ENCODE measurements at regions not wholly inside any gene's neighbourhood (a gene's known extent, or its start where the extent isn't known, plus 50 kb on each side); places are given as distances from the start of the nearest gene placed in this dataset.

DNA sequence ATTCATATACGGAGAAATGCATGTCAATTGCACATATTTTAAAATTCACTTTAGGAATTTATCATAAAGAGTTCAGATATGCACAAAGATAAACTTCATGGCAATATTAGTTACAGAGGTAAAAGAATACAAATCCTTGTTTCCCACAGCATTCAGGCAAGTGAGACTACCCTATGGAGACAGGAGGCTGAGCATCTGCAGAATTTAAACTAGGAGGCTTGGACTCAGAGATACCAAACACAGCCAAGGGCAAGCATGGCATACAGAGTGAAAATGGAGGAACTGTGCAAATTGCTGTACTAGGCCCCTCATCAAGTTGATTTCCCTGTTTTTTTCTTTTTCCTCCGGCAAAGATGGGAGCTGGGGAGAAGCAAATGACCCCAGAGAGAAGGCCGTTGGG is 94.2 kb downstream of the SLC24A2 start:
- DNase-seq (ENCODE audit: low read depth in 4 of 6, low spot score in 6 of 6) = peak in 1 of 6 donors; percentile 56
- no peak overlapping the region for H3K4me3 ChIP-seq (ENCODE audit: low read depth, low read length)
- H3K9me3 ChIP-seq (ENCODE audit: control insufficient read depth, insufficient read depth, low read length) = peaks cover 4% of the 10 kb centered on the region
- no peaks in the 10 kb centered on the region for H3K4me1 ChIP-seq (ENCODE audit: control insufficient read depth, insufficient read depth, low read length)
- H3K27ac ChIP-seq (ENCODE audit: low read depth, low read length) = no peak overlapping the region
- H3K36me3 ChIP-seq (ENCODE audit: control insufficient read depth, insufficient read depth, low read length) = no peaks in the 10 kb centered on the region
- no CpG with 5 or more reads among the region's 3 CpGs for WGBS (ENCODE audit: insufficient coverage)
- no peaks in the 10 kb centered on the region for H3K27me3 ChIP-seq (ENCODE audit: control insufficient read depth, insufficient read depth, low read length)

DNA sequence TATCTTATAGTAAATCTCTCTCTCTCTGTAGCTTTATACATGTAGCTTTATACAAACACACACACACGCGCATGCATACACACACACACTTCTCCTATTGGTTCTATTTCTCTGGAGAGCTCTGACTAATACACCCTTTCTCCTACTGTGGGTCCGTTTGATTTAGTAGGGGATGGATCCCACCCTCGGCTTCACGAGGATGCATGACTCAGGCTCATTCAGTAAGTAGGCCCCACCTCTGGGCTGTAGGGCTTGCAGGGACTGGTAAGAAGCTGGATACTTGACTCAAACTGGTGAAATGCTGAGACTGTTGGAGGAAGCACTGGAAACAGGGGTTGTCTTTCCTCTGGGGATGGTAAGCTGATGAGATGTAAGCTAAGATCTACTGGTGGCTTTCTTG is 98.7 kb downstream of the SLC24A2 start:
- no peak overlapping the region for H3K27ac ChIP-seq (ENCODE audit: low read depth, low read length)

DNA sequence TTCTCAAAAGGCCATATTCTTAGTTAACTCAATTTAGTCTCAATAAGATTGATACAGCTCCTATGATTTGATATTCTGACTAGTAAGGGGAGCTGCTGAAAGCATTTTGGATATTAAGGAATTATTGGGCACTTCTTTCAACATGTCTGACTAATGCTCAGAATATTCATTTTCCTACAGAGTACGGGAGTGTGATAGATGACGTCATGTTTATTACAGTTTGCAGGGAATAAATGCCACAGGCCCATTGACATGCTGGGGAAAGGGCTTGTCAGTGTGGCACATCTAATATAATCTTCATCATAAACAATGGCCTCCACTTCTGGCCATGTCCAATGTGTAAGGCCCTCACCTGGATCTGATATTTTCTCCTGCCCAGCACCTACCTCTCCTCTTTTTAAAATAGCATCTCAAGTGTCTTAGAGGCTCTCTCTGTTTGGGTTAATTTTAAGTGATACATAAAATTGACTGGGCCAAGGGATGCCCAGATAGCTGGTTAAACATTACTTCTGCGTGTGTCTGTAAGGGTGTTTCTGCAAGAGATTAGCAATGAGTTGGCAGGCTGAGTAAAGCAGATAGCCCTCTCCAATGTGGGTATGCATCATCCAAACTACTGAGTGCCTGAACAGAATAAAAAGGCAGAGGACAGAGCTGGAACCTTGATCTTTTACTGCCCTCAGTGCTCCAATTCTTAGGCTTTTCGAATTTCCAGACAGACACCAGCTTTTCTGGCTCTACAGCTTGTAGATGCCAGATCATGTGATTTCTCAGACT is 99.3 kb downstream of the SLC24A2 start:
- no peaks in the 10 kb centered on the region for H3K4me1 ChIP-seq (ENCODE audit: control insufficient read depth, insufficient read depth, low read length)
- H3K27me3 ChIP-seq (ENCODE audit: control insufficient read depth, insufficient read depth, low read length) = no peaks in the 10 kb centered on the region
- WGBS (ENCODE audit: insufficient coverage) = 92% methylated on average over 2 of the region's 4 CpGs
- no peak overlapping the region for H3K27ac ChIP-seq (ENCODE audit: low read depth, low read length)
- DNase-seq (ENCODE audit: low read depth in 4 of 6, low spot score in 6 of 6) = no peak
- no peaks in the 10 kb centered on the region for H3K9me3 ChIP-seq (ENCODE audit: control insufficient read depth, insufficient read depth, low read length)
- H3K4me3 ChIP-seq (ENCODE audit: low read depth, low read length) = no peak overlapping the region
- no peaks in the 10 kb centered on the region for H3K36me3 ChIP-seq (ENCODE audit: control insufficient read depth, insufficient read depth, low read length)

More for the DNA sequence above, 98.7 kb downstream of the SLC24A2 start:
- Histone ChIP-seq H3K4me3 (ENCODE audit: low read depth, low read length) (no peak overlapping the region), H3K4me1 (ENCODE audit: control insufficient read depth, insufficient read depth, low read length) (no peaks in the 10 kb centered on the region), H3K9me3 (ENCODE audit: control insufficient read depth, insufficient read depth, low read length) (no peaks in the 10 kb centered on the region), H3K36me3 (ENCODE audit: control insufficient read depth, insufficient read depth, low read length) (no peaks in the 10 kb centered on the region), H3K27me3 (ENCODE audit: control insufficient read depth, insufficient read depth, low read length) (no peaks in the 10 kb centered on the region)
- 76% methylated on average over 3 of the region's 5 CpGs for WGBS (ENCODE audit: insufficient coverage)
- DNase-seq (ENCODE audit: low read depth in 4 of 6, low spot score in 6 of 6) = no peak

DNA sequence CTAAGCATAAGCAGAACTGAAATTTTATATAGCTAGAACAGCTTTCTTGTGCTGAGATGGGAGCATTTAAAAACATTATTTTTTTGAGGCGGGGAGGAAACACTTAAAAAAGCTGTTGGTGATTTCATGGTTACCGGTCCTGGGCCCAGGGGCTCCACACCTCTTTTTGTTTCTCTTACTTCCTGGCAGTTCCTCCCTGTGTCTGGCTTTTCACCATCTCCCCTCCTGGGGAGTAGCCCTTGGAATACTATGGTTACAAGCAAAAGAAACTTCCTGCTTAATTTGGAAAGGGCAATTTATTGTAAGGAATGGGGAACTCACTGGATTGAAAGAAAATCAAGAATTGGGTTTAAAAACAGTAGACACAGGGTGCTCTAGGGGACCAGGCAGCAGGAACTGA is 105.1 kb downstream of the SLC24A2 start:
- Histone ChIP-seq H3K27ac (ENCODE audit: low read depth, low read length) (no peak overlapping the region), H3K27me3 (ENCODE audit: control insufficient read depth, insufficient read depth, low read length) (no peaks in the 10 kb centered on the region), H3K9me3 (ENCODE audit: control insufficient read depth, insufficient read depth, low read length) (no peaks in the 10 kb centered on the region), H3K4me3 (ENCODE audit: low read depth, low read length) (no peak overlapping the region), H3K4me1 (ENCODE audit: control insufficient read depth, insufficient read depth, low read length) (no peaks in the 10 kb centered on the region), H3K36me3 (ENCODE audit: control insufficient read depth, insufficient read depth, low read length) (no peaks in the 10 kb centered on the region)
- WGBS (ENCODE audit: insufficient coverage) = no CpG with 5 or more reads among the region's 2 CpGs
- no peak for DNase-seq (ENCODE audit: low read depth in 4 of 6, low spot score in 6 of 6)

DNA sequence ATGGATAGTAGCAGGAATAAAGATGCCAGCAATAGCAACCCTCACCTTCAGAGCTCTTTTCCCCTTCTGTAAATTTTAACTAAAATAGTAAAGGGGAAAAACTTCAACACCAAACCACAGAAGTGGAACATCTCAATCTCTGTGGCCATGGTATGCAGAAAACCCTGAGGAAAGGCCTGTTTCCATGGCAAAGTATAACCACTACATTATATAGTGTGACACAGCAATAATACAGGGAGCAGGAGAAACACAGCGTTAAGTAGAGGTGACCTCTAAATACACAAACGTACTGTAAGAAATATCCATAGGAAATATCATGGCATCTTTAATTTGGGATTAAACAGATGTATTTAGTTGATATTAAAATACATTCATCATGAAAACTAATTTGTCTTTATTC is 106.4 kb downstream of the SLC24A2 start:
- no peaks in the 10 kb centered on the region for H3K27me3 ChIP-seq (ENCODE audit: control insufficient read depth, insufficient read depth, low read length)
- H3K4me3 ChIP-seq (ENCODE audit: low read depth, low read length) = no peak overlapping the region
- no peaks in the 10 kb centered on the region for H3K4me1 ChIP-seq (ENCODE audit: control insufficient read depth, insufficient read depth, low read length)
- H3K9me3 ChIP-seq (ENCODE audit: control insufficient read depth, insufficient read depth, low read length) = no peaks in the 10 kb centered on the region
- no peak for DNase-seq (ENCODE audit: low read depth in 4 of 6, low spot score in 6 of 6)
- no peaks in the 10 kb centered on the region for H3K36me3 ChIP-seq (ENCODE audit: control insufficient read depth, insufficient read depth, low read length)
- WGBS (ENCODE audit: insufficient coverage) = no CpG with 5 or more reads among the region's 2 CpGs
- H3K27ac ChIP-seq (ENCODE audit: low read depth, low read length) = no peak overlapping the region

DNA sequence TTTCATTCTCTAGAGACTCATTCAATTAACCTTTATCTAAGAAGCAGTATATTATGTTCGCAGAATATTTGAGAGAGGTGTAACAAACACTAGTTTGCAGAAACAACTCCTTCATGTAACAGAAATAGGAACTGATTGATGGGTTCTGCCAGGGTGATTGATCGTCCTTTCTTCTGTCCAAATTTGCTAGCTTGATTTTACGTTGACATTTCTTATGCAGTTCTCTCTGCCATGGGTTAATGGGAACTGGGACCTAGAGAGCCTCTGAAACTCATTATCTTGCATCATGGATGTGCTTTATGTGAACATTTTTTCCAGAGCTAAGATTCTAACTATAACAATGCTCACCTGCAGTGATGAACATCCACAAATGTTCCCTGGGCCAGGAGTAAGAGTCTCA is 107.0 kb downstream of the SLC24A2 start:
- H3K27ac ChIP-seq (ENCODE audit: low read depth, low read length) = no peak overlapping the region
- peak in 1 of 6 donors; percentile 72 for DNase-seq (ENCODE audit: low read depth in 4 of 6, low spot score in 6 of 6)
- H3K4me3 ChIP-seq (ENCODE audit: low read depth, low read length) = no peak overlapping the region
- no peaks in the 10 kb centered on the region for H3K36me3 ChIP-seq (ENCODE audit: control insufficient read depth, insufficient read depth, low read length)
- no peaks in the 10 kb centered on the region for H3K9me3 ChIP-seq (ENCODE audit: control insufficient read depth, insufficient read depth, low read length)
- H3K27me3 ChIP-seq (ENCODE audit: control insufficient read depth, insufficient read depth, low read length) = no peaks in the 10 kb centered on the region
- no peaks in the 10 kb centered on the region for H3K4me1 ChIP-seq (ENCODE audit: control insufficient read depth, insufficient read depth, low read length)
- no CpG with 5 or more reads among the region's 3 CpGs for WGBS (ENCODE audit: insufficient coverage)

DNA sequence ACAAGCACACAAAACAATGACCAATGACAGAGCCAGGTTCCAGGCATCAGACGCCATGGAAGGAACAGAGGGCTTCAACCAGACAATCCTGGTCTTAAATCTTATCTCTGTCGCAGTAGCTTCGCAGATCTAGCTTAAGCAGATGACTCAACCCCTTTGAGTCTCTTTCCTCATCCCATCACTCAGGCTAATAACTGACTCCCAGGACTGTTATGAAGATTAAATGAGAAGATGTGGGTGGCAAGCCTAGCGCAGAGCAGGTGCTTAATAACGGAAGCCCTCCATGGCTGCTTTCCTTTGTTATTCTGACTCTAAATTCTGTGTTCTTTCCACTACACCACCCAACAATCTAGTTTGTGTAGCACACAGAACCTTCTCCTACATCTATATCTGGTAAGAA is 110.9 kb downstream of the SLC24A2 start:
- Histone ChIP-seq H3K4me3 (ENCODE audit: low read depth, low read length) (no peak overlapping the region), H3K9me3 (ENCODE audit: control insufficient read depth, insufficient read depth, low read length) (no peaks in the 10 kb centered on the region), H3K36me3 (ENCODE audit: control insufficient read depth, insufficient read depth, low read length) (no peaks in the 10 kb centered on the region), H3K27ac (ENCODE audit: low read depth, low read length) (no peak overlapping the region), H3K27me3 (ENCODE audit: control insufficient read depth, insufficient read depth, low read length) (no peaks in the 10 kb centered on the region), H3K4me1 (ENCODE audit: control insufficient read depth, insufficient read depth, low read length) (no peaks in the 10 kb centered on the region)
- no peak for DNase-seq (ENCODE audit: low read depth in 4 of 6, low spot score in 6 of 6)
- WGBS (ENCODE audit: insufficient coverage) = 92% methylated on average over 2 of the region's 5 CpGs

DNA sequence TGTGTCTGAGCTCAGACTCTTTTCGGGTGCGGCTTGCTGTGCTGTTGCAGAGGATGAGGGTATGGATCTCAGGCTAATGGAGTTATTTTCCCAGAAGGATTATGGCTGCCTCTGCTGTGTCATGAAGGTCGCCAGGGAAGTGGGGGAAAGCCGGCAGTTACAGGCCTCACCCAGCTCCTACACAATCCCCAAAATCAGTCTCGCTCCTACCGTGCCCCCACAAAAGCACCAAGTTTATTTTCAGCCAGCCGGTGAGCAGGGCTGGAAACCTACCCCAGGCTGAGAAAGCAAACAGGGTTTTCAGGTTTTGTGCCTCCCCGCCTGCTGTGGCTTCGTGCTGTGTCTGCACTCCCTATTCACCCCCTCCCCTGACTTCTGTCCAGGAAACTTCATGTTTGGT is 113.3 kb downstream of the SLC24A2 start:
- Histone ChIP-seq H3K4me1 (ENCODE audit: control insufficient read depth, insufficient read depth, low read length) (no peaks in the 10 kb centered on the region), H3K9me3 (ENCODE audit: control insufficient read depth, insufficient read depth, low read length) (no peaks in the 10 kb centered on the region), H3K27ac (ENCODE audit: low read depth, low read length) (no peak overlapping the region), H3K4me3 (ENCODE audit: low read depth, low read length) (no peak overlapping the region), H3K36me3 (ENCODE audit: control insufficient read depth, insufficient read depth, low read length) (no peaks in the 10 kb centered on the region), H3K27me3 (ENCODE audit: control insufficient read depth, insufficient read depth, low read length) (no peaks in the 10 kb centered on the region)
- DNase-seq (ENCODE audit: low read depth in 4 of 6, low spot score in 6 of 6) = no peak
- 89% methylated on average over 7 of the region's 9 CpGs for WGBS (ENCODE audit: insufficient coverage)

DNA sequence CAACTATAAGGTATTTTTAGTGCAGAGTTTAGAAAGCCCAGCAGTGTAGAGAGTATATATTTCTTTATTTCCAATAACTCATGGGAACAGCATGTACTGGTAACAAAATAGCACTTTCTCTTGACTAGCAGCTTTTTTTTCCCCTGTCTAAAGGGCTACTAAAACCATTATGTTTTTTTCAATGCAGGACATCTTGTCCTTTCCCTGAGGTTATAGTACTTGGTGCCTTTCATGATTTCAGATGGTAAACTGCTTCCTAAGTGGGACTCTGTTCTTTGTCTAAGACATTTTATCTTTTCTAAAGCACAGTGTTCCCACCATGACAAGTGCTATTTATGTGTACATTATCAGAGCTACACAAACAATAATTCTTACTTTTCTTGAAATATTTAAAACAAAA is 122.3 kb downstream of the SLC24A2 start:
- Histone ChIP-seq H3K36me3 (ENCODE audit: control insufficient read depth, insufficient read depth, low read length) (no peaks in the 10 kb centered on the region), H3K27ac (ENCODE audit: low read depth, low read length) (no peak overlapping the region), H3K4me3 (ENCODE audit: low read depth, low read length) (no peak overlapping the region), H3K27me3 (ENCODE audit: control insufficient read depth, insufficient read depth, low read length) (no peaks in the 10 kb centered on the region), H3K4me1 (ENCODE audit: control insufficient read depth, insufficient read depth, low read length) (no peaks in the 10 kb centered on the region), H3K9me3 (ENCODE audit: control insufficient read depth, insufficient read depth, low read length) (no peaks in the 10 kb centered on the region)
- DNase-seq (ENCODE audit: low read depth in 4 of 6, low spot score in 6 of 6) = no peak

DNA sequence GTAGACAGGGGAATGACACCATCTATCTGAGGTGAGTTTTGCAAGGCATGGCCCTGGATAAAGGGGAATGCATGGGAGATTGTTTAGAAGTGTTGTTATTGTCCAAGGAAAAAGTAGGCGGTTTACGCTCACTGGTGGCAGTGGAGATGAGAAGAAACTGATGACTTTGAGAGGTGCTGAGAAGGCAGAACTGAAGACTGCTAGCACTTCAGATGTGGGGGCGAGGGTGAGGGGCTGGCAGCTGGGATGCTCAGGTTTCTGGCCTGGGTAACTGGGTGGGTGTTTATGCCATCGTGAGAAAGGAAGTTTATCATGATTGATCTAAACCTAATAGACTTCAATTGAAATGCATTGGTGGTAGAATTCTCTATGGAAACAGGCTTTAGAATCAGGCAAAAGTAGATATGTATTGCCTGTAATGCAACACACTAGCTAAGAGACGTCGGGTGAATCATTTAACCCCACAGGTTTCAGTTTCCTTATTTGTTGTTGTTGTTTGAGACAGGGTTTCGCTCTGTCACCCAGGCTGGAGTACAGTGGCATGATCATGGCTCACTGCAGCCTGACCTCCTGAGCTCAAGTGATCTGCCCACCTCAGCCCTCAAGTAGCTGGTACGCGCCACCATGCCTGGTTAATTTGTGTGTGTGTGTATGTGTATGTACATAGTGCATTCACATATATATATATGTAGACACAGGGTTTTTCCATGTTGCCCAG is 123.5 kb downstream of the SLC24A2 start:
- no peak for DNase-seq (ENCODE audit: low read depth in 4 of 6, low spot score in 6 of 6)
- no peaks in the 10 kb centered on the region for H3K36me3 ChIP-seq (ENCODE audit: control insufficient read depth, insufficient read depth, low read length)
- no peak overlapping the region for H3K4me3 ChIP-seq (ENCODE audit: low read depth, low read length)
- no peak overlapping the region for H3K27ac ChIP-seq (ENCODE audit: low read depth, low read length)
- H3K4me1 ChIP-seq (ENCODE audit: control insufficient read depth, insufficient read depth, low read length) = no peaks in the 10 kb centered on the region
- H3K9me3 ChIP-seq (ENCODE audit: control insufficient read depth, insufficient read depth, low read length) = no peaks in the 10 kb centered on the region
- no peaks in the 10 kb centered on the region for H3K27me3 ChIP-seq (ENCODE audit: control insufficient read depth, insufficient read depth, low read length)
- WGBS (ENCODE audit: insufficient coverage) = 96% methylated on average over 3 of the region's 9 CpGs

Measured in spinal cord (tissue), 9 donors.